IPS-18c (cell line): ENCODE measurements at regions not wholly inside any gene's neighbourhood (a gene's known extent, or its start where the extent isn't known, plus 50 kb on each side); places are given as distances from the start of the nearest gene placed in this dataset.

ENCODE experiments used
- H3K4me3 ChIP-seq: 2 replicates; pipeline ENCODE4 v1.7.0; 2013; ENCODE audit warnings: low read depth, mild to moderate bottlenecking, low read length, moderate library complexity; ENCODE audit not compliant: insufficient read depth
- H3K9me3 ChIP-seq: one replicate; pipeline ENCODE4 v1.6.1; 2013; ENCODE audit warnings: mild to moderate bottlenecking, low read length, moderate library complexity; ENCODE audit not compliant: control insufficient read depth, insufficient read depth

DNA sequence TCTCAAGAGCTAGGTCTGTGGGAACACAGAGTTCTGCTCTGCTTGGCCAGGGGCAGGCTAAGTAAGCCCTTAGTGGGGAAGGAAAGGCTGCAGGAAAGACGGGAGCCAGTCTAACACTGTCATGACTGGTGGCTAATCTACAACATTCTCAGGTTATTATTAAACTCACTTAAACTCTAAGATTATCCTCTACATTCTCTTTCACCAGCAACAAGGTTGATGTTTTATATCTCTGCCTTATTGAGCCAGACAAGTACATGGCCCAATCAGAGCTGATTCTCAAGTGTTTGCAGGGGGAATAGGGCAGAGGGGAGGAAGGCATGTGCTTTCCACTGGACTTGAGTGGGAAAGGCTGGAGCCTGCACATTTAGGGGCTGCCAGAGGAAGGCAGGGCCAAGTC, 50.9 kb upstream of the FAM241A start:
- Histone ChIP-seq H3K9me3 (no peaks in the 10 kb centered on the region), H3K4me3 (no peak overlapping the region)
